NCI-H774 (cell line): ENCODE measurements at regions not wholly inside any gene's neighbourhood (a gene's known extent, or its start where the extent isn't known, plus 50 kb on each side); places are given as distances from the start of the nearest gene placed in this dataset.

ENCODE experiments used
- DNase-seq: peaks from one replicate; lab custom pipeline; 2025; lab: John Stamatoyannopoulos, UW

- no peak for DNase-seq
These were observed 239.7 kb upstream of the CLNK start for GRCh38 chr4:10924274-10924673.

- DNase-seq, result peak; percentile 70
These were observed 233.0 kb upstream of the CLNK start for GRCh38 chr4:10917566-10917965.

GRCh38 chr4:10898072-10898471 is 213.5 kb upstream of the CLNK start:
- no peak for DNase-seq

- DNase-seq, result no peak
These were observed 212.5 kb upstream of the CLNK start for GRCh38 chr4:10897076-10897475.

GRCh38 chr4:10893395-10893794 is 208.8 kb upstream of the CLNK start:
- no peak for DNase-seq

GRCh38 chr4:10891866-10892265 is 207.3 kb upstream of the CLNK start:
- DNase-seq, result no peak

GRCh38 chr4:10889819-10890218 is 205.3 kb upstream of the CLNK start:
- DNase-seq, result no peak

GRCh38 chr4:10879411-10880110 is 195.0 kb upstream of the CLNK start:
- no peak for DNase-seq

GRCh38 chr4:10878861-10879260 is 194.3 kb upstream of the CLNK start:
- no peak for DNase-seq

GRCh38 chr4:10877076-10877475 is 192.5 kb upstream of the CLNK start:
- DNase-seq, result no peak

GRCh38 chr4:10875144-10875799 is 190.7 kb upstream of the CLNK start:
- DNase-seq, result no peak

GRCh38 chr4:10873809-10874208 is 189.2 kb upstream of the CLNK start:
- no peak for DNase-seq

- no peak for DNase-seq
These were observed 188.4 kb upstream of the CLNK start for GRCh38 chr4:10872833-10873517.

- no peak for DNase-seq
These were observed 182.1 kb upstream of the CLNK start for GRCh38 chr4:10866666-10867065.

- DNase-seq, result no peak
These were observed 176.5 kb upstream of the CLNK start for GRCh38 chr4:10861036-10861435.

GRCh38 chr4:10856271-10856782 is 171.8 kb upstream of the CLNK start:
- DNase-seq, result no peak

- DNase-seq, result no peak
These were observed 168.6 kb upstream of the CLNK start for GRCh38 chr4:10853196-10853595.

- no peak for DNase-seq
These were observed 157.1 kb upstream of the CLNK start for GRCh38 chr4:10841697-10842096.

GRCh38 chr4:10837151-10837550 is 152.6 kb upstream of the CLNK start:
- DNase-seq, result no peak

- DNase-seq, result peak; percentile 19
These were observed 148.4 kb upstream of the CLNK start for GRCh38 chr4:10832806-10833628.

- DNase-seq, result no peak
These were observed 147.3 kb upstream of the CLNK start for GRCh38 chr4:10831727-10832408.
